Stimulated activated CD4-positive, alpha-beta T cell treated with anti-CD3 and anti-CD28 coated beads, Interleukin-2, amount 100 ng/mL, for 48 hours (primary cell): ENCODE measurements at regions not wholly inside any gene's neighbourhood (a gene's known extent, or its start where the extent isn't known, plus 50 kb on each side); places are given as distances from the start of the nearest gene placed in this dataset.
"Not testable (repeated sequence)": the region's sequence is repeated elsewhere in the genome, so short reads cannot be mapped to it uniquely, and the experiment has no call there.

Source experiments
- DNase-seq, 2 donors: peaks; one replicate each; pipeline ENCODE4 v3.0.0-alpha.2; 2020

DNA sequence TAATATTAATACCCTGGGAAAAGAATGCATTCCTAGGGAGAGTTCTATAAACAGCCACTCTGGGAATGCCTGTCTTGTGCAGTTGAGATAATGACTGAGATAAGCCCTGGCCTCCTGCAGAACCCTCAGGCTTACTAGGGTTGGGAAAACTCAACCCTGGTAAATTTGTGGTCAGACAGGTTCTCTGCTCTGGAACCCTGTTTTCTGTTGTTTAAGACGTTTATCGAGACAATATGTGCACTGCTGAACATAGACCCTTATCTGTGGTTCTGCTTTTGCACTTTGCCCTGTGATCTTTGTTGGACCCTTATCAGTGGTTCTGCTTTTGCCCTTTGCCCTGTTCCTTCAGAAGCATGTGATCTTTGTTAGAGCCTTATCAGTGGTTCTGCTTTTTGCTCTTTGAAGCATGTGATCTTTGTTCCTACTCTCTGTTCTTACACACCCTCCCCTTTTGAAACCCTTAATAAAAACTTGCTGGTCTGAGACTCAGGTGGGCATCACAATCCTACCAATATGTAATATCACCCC, 2754.0 kb downstream of the PCDH9 start:
- DNase-seq: not testable (repeated sequence)

DNA sequence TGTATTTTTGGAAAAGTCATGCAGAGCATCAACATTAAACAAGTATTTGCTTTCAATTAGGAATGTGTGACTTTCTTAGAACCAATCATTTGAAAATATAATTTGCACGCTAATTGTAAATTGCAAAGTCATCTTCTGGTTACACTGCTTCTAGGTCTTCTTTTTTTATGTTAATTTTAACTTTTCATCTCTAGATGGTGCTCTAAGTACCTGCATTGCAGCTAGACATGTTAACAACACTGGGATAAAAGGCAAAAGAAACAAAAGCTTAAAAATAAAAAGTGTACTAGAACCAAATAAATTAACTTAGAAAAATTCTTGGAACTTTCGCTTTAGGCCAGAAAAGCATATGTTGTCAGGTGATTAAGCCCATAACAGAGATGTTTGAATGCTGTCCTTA, 2758.2 kb downstream of the PCDH9 start:
- DNase-seq: no peak

DNA sequence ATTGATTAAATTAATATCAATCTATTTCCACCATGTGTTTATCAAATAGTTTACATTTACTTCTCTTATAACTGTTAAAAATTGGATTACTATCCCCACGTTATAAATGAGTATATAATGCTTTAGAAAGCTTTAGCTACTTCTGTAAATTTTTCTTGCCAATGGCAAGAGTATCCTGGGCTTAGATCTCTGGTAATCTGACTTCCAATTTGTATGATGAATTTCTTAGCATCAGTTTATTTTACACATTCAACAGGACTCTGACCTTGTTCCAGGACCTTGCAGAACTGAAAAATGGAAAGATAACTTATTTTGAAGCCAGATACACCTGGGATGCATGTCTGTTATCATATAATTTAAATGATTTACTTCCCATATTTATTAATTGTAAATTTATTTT, 2759.4 kb downstream of the PCDH9 start:
- DNase-seq: no peak

DNA sequence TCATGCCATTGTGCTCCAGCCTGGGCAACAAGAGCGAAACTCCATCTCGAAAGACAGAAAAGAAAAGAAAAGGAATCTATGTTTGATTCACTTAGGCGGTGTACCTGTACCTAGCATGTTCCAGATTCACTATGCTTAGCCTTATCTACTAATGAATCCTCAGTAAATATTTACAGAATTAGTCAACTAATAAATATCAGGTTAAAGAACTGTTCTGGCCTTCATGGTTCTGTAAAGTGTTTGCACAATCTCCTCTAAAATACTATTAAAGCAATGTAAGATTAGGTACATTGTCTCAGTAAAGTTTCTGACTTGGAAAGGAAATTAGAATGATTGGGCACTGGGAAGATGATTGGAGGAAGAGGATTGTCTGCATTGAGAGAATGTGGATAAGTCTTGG, 2770.4 kb downstream of the PCDH9 start:
- DNase-seq: no peak

DNA sequence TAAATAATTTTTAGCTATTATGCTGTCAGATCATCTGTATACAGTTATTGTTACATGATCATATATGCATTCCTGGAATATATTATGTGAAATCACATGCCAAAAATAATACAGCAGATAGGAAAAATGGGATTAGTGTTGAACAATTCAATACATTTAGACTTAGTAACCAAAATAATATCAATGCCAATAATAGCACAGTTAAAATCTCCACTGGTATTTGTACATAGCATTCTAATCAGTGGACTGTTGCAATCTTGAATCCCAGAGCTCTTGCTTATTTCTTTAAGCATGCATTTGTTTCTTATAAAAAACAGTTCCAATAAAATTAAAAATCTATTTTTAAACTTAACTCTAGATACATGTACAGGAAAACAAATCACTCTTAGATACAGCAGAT, 2772.2 kb downstream of the PCDH9 start:
- DNase-seq: no peak

DNA sequence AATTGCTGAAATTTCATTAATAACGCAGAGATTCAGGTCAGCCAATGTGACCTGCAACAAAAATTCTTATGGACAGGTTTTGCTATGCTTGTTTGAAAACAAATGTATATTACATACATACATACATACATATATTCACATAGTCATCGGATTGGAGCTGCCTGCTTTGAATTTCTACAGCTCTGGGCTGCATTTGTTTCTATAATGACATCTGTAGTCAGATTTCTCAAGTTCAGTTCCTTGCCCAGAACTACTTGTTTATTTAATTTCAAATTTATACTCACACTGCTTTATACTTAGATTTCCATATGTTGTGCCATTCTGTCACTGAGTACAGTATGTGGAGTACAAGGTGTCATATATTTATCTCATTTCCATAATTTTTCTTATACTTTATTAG, 2775.0 kb downstream of the PCDH9 start:
- DNase-seq: no peak

DNA sequence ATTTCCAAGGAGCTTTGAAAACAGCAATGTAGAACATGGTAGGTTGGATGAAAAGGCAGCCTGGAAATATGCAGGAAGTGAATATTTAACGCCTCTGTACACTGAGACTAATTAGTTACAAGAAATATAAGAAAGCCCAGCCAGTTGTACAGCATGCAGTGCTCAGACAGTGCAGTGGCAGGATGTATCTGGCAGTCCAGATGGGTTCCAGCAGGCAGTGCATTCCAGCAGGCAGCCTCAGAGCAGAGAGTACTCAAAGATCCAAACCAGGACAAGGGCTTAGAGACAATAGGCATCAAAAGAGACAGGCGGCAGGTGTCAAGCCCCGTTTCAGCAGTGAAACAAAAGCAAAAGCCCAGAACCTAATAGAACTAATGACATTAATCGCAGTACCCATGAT, 2776.3 kb downstream of the PCDH9 start:
- DNase-seq: no peak

DNA sequence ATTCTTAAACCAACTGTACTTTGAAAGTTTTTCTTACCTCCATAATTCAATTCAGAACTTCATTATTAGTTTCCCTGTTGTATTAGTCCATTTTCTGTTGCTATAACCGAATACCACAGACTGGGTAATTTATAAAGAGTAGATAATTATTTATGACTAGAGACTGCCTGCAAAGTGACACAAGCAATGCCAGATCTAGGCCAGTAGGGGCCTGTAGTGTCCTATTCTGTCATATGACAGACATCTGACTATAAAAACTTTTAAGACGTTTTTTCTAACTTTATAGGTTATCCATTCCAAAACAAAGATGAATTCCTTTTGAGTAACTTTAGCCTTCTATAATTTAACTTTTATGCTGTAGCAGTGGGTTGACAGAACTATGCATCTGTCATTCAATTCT, 2783.8 kb downstream of the PCDH9 start:
- DNase-seq: no peak

DNA sequence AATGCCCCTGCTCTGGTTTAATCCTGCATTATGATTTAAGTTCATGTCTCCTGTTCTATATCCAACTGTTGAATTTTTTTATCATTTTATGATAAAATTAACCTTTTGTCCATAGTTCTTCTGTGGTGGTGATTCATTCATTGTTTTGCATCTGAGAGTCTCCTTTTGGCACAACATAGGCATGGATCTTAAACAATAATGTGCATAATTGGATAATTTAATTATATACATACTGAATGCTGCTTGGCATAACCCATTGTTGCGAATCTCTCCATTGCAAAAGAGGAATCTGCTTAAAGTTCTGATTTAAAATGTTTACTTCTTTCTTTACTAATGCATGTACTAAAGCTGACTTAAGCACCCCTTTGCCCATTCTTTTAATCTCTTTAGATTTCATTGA, 2788.4 kb downstream of the PCDH9 start:
- no peak for DNase-seq

DNA sequence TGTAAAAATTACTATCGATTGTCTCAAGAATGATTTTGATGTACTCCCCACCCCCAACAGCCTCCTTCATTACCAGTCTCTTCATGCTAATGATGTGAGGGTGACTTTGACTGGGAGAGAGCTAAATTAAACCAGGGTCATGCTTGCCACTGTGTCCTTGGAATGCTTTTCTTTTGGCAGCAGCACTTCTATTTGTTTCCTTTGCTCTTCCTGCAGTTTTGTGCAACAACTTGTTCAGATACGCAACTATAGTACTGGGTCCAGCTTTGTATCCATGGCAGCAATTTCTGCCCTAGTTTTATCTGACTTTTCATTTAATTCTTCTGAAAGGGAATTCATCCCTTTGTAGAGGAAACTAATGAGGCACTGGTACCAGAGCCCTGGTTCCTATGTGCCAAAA, 2792.1 kb downstream of the PCDH9 start:
- no peak for DNase-seq

DNA sequence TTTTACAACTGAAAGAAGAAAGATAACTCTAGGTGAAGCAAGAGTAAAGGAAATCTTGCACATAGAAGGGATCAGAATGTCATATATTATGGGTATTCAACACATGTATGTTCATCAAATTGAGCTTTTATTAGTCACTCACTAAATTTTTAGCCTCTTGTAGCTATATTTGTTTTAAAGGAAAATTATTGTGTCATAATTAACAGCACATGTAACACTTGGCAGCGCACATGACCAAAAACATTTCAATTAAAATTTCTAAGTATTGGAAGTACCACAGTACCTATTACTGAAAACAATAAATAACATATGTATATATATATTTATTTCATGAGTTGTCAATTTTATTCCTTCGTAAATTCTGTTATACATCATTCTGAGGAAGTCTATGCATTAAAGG, 2800.4 kb downstream of the PCDH9 start:
- no peak for DNase-seq

DNA sequence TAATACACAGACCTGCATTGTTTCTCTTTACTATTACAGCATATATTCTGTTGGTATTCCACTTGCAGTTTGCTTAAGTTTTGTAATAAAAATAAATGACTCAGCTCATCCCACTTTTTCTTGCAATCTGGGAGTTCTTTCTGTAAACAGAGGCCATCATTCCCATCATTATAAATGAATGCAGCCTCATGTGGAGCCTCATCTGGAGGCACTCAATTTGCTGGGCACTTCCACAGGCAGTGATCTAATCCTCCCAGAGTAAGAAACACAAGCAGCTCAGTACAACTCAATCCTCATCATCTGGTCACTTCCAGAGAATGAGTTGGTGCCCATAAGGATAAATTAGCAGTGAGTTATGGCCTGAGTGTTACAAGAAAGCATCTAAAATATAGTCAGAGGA, 2801.9 kb downstream of the PCDH9 start:
- no peak for DNase-seq

DNA sequence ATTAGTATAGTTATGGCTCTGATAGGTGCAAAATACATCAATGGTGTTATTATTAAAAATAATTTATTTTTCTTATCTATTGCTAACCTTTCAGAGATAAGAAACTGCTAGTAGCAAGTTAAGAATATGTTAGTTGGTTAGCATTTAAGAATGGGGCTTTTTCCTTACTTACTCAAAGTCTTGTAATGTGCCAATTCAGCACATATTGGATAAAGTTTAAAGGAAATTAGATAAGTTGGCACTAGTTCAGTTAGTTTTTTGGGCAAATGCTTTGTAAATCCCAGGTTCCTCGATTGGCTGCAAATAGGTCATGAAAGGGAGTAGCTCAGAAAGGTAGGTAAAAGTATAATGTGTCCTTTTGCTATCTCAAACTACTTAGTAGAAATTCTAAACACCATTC, 2806.7 kb downstream of the PCDH9 start:
- no peak for DNase-seq

DNA sequence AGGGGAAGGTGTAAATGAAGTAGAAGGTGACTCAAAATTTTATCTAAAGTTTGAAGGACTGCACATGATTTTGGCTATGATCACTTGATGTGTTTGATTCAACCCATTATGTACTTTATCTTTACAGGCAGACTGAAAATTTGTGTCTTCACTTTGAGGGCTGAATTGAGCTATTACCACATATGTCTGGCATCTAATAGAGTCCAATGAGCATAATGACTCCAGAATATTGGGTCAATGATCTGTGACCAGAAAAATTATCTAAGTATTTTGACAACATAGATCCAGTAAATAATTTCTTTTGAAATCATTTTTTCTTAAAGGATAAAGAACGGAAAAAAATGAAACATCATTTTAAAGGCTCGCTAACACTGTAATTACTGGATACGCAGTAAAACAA, 2810.0 kb downstream of the PCDH9 start:
- DNase-seq: no peak

DNA sequence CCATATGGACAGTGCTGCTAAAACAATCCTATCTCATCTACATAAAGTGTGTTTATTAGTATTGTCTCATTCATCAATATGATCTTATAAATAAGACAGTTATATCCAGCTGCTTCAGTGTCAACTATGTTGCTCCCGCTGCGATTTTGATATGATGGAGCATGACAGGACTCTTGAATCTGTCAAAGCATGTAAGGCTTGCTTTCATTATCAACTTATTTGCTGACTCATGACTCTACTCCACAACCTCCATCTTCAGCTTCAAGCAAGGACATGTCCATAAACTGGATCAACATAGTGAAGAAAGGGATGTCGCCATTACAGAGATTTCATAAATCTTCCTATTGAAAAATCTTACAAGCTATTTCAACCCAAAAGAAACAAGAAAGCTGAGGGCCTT, 2812.6 kb downstream of the PCDH9 start:
- DNase-seq: no peak

DNA sequence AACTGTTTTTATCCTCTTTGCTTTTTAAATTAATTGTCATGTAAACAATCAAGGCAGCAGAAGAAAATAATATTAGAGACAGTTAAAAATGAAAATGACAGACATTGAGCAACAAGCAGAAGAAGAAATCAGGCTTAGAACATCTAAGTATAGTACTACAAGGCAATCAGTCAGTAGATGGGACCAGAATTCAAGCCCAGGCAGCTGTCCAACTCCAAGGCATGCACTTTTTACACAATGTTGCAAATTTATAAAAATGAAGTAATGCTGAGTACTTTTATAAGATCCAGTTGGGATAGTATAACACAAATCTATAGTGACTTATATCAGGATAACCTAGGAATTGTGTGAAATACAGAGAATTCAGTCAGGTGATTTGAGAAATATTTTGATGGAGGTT, 2815.8 kb downstream of the PCDH9 start:
- no peak for DNase-seq

DNA sequence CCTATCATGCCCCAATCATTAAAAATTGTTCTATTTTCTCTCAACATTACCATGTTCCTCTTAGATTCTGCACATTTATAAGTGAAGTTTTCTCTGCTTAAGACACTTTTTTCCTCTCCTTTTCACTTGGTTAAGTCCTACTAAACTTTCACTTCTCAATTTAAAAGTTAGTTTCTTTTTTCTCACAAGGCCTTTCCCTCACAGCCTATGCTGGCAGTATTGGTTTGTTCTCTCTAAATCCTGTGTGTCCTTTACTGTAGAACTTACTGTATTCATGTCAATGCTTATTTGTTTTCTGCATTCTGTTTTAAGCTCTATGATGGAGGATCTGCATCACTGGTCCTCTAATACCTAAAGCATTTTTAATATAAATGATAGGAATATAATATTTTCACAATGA, 2816.6 kb downstream of the PCDH9 start:
- DNase-seq: no peak

DNA sequence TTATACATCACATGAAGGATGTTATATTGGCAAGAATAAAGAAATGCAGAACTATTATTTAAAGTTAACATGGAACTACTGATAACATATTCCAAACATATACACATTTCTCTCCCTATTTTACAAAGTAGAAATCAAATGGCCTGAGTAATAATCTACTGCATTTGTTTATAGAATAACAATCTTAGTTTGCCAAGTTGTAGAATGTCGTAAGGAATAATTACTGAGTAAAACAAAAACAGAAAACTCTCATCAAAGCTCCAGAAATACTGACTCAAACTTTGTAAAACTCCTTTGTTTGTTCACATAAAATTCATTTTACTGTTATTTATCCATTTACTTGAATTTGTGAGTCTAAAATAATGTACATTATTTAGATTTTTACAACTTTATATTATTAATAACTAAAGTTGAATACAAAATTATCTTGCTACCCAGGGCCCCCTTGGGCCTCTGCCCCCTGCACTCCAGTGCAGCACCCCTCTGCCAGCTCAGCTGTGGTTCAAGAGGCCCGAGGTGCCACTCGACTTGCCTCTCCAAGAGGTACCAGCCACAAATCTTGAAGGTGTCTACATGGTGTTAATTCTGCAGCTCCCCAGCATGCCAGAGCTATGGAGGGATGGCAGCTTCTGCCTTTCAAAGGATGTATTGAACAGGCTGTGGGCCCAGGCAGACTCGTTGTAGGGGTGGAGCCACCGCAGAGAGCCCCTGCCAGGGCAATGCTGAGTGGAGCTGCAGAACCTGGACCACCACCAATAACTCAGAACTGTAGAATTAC, 2819.7 kb downstream of the PCDH9 start:
- DNase-seq: no peak

DNA sequence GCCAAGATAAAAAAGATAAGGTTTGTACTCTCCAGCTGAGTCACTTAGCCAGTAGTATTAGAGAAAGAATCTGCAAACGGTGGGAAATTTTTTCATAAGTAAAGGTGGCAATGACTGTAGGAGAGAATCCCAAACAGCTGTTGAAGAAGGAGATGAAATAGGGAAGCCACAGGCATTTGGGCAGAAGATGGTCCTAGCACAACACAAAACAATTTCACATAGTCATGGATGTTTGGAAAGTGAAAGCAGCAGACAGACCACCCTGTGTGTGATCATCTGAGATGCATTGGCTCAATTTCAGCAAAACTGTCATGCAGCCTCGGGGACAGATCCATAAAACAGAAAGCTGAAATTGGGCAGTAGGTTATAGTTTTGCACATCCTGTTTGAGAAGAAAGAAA, 2832.4 kb downstream of the PCDH9 start:
- DNase-seq: no peak

DNA sequence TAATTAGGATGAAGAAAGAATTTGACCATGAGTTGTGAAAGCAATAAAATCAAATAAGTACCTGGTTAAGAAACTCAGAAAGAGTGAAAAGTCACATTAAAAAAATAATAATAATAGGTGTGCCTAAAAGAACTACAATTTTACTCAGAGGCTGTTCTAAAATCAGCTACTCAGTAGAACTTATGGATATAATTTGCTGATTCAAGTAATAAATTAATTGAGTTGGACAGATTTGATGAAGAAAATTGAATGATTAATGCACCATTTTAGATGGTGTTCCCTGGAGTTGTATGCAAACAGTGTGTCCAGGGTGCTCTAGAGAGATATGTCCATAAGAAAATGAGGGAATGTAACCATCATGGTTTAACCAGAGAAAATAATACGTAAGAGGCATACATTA, 2852.5 kb downstream of the PCDH9 start:
- DNase-seq: no peak

DNA sequence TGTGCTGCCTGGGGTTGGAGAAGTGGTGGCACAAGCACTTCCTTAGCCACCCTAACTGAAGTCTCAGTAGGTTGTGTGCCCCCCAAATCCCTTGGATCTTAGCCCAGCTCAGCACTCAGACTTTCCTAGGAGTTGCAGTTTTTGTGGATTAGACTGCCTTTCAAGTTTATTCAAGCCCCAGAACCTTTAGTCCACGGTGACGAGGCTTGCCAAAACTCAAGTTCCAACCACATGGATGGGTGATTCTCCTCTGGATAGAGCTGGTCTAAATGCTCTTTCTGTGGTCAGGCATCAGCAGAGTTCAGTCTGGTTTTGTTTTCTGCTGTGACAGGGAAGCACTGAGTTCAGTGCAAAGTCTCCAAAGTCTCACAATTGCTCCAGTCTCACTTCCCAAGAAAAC, 2858.7 kb downstream of the PCDH9 start:
- DNase-seq: no peak

DNA sequence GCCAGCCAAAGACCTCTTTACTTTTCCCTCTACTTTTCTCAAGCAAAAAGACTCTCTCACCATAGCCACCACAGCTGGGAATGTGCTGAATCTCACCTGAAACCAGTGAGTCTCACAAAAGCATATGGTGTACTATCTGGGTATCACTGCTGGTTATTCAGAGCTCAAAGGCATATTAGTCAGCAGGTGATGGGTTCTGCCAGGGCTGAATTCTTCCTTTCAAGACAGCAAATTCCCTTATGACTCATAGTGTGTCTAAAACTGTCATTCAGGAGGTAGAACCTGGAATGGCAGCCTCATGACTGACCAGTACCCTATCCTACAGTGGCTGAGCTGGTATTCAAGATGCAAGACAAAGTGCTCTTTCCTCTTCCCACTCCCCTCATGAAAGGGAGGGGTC, 2859.1 kb downstream of the PCDH9 start:
- DNase-seq: no peak

DNA sequence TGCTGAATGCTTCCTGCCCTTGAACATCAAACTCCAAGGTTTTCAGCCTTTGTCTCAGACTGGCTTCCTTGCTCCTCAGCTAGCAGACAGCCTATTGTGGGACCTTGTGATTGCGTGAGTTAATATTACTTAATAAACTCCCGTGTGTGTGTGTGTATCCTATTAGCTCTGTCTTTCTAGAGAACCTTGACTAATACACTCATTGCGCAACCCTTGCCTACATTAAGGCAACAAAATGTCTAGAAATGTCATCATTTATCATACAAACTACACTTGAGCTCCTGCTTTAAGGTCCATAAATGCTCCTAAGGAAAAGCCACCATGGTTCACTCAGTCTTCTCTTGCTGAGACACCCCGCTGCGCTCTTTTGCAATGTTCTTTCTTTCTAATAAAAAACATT, 2861.0 kb downstream of the PCDH9 start:
- DNase-seq: no peak

DNA sequence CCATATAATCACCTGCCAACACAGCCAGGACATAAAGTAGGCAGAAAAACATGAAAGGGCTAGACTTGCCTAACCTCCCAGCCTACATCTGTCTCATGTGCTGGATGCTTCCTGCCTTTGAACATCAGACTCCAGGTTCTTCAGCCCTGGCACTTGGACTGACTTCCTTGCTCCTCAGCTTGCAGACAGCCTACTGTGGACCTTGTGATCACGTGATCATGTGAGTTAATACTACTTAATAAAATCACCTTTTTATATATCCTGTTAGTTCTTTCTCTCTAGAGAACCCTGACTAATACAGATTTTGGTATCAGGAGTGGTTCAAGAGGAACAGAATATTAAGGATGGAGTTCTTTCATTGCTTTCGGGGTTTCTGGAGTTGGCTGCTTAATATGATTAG, 2867.6 kb downstream of the PCDH9 start:
- DNase-seq: no peak

DNA sequence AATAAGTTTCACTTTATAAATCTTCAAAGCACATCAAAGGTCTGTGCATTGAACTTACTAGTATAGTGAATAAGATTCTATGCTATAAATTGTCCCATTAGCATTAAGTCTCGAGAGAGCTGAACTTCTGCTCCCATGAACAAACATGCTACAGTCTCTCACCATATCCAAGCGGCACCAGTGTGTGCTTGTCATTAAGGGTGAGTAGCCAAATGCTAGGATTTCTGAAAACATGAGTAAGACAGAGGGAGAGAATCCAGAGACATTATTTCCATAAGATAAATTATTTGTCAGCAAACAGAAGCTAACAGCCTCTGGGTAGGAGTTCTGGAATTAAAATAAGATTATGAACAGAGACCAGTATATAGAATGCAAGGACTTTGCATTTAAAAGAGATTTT, 2882.5 kb downstream of the PCDH9 start:
- no peak for DNase-seq
